ENCODE measurements at regions not wholly inside any gene's neighbourhood (a gene's known extent, or its start where the extent isn't known, plus 50 kb on each side); places are given as distances from the start of the nearest gene placed in this dataset.

- H3K4me1 ChIP-seq, result no peaks in the 10 kb centered on the region
- H3K4me3 ChIP-seq, result no peak overlapping the region
- H3K27me3 ChIP-seq, result no peaks in the 10 kb centered on the region
- intact Hi-C loops (cut with DNase I; ENCODE audit: low total_unique reads), result no loop called here
- H3K36me3 ChIP-seq, result no peaks in the 10 kb centered on the region
- no peak overlapping the region for H3K27ac ChIP-seq
- WGBS, 5 donors, result 81 to 94% (median 93%) methylated on average over 6 of the region's 6 CpGs
- H3K9me3 ChIP-seq, result no peaks in the 10 kb centered on the region
- no peak for DNase-seq
- TF ChIP-seq POLR2AphosphoS5 (IDR thresholded peaks at IDR 0.05) (no peak), POLR2A (IDR thresholded peaks at IDR 0.05) (no peak), EP300 (IDR thresholded peaks at IDR 0.05) (no peak)
These were observed 68.2 kb upstream of the HRH2 start for GRCh38 chr5:175589714-175590113.

DNA sequence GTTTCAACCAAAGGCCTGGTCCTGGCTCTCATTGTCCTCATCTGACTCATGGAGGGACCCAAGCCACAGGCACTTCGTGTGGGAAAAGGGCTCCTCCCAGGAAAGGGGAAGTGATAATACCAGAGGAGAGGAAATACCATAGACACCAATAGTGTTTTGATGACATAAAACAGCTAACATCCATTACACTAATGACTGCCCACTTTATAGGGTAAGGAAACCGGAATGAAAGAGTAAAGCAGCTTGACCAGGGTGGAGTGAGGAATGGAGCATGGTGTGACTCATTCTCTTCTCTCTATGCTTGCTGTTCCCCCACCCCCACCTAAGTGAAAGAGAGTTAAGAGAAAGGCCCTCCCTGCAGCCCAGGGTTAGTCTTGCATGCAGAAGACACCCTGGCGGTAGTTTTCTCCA lies 67.4 kb upstream of the HRH2 start:
- Histone ChIP-seq H3K27ac (no peak overlapping the region), H3K36me3 (no peaks in the 10 kb centered on the region), H3K4me3 (no peak overlapping the region), H3K27me3 (no peaks in the 10 kb centered on the region), H3K9me3 (no peaks in the 10 kb centered on the region), H3K4me1 (no peaks in the 10 kb centered on the region)
- intact Hi-C loops (cut with DNase I; ENCODE audit: low total_unique reads), result no loop called here
- TF ChIP-seq, protein P1, sequence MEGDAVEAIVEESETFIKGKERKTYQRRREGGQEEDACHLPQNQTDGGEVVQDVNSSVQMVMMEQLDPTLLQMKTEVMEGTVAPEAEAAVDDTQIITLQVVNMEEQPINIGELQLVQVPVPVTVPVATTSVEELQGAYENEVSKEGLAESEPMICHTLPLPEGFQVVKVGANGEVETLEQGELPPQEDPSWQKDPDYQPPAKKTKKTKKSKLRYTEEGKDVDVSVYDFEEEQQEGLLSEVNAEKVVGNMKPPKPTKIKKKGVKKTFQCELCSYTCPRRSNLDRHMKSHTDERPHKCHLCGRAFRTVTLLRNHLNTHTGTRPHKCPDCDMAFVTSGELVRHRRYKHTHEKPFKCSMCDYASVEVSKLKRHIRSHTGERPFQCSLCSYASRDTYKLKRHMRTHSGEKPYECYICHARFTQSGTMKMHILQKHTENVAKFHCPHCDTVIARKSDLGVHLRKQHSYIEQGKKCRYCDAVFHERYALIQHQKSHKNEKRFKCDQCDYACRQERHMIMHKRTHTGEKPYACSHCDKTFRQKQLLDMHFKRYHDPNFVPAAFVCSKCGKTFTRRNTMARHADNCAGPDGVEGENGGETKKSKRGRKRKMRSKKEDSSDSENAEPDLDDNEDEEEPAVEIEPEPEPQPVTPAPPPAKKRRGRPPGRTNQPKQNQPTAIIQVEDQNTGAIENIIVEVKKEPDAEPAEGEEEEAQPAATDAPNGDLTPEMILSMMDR (IDR thresholded peaks at IDR 0.05), result no peak
- TF ChIP-seq POLR2AphosphoS5 (IDR thresholded peaks at IDR 0.05), result no peak
- TF ChIP-seq POLR2A (IDR thresholded peaks at IDR 0.05), result no peak
- TF ChIP-seq EP300 (IDR thresholded peaks at IDR 0.05), result no peak
- WGBS, 5 donors, result 59 to 74% (median 69%) methylated on average over 3 of the region's 3 CpGs
- no peak for DNase-seq

GRCh38 chr5:175591293-175591692 lies 66.6 kb upstream of the HRH2 start:
- DNase-seq, result no peak
- Histone ChIP-seq H3K27ac (no peak overlapping the region), H3K36me3 (no peaks in the 10 kb centered on the region), H3K4me3 (no peak overlapping the region), H3K9me3 (no peaks in the 10 kb centered on the region), H3K27me3 (peaks cover 0 to 2% (median 0%) of the 10 kb centered on the region in 3 donors), H3K4me1 (no peaks in the 10 kb centered on the region)
- intact Hi-C loops (cut with DNase I; ENCODE audit: low total_unique reads), result no loop called here
- TF ChIP-seq POLR2AphosphoS5 (IDR thresholded peaks at IDR 0.05) (no peak), EP300 (IDR thresholded peaks at IDR 0.05) (no peak), POLR2A (IDR thresholded peaks at IDR 0.05) (no peak)
- TF ChIP-seq, protein P1 (IDR thresholded peaks at IDR 0.05), result no peak
- 92 to 95% (median 94%) methylated on average over 3 to 4 of the region's 4 CpGs for WGBS, 5 donors

- Histone ChIP-seq H3K4me1 (no peaks in the 10 kb centered on the region), H3K27me3 (peaks cover 0 to 15% (median 0%) of the 10 kb centered on the region in 3 donors), H3K36me3 (no peaks in the 10 kb centered on the region), H3K27ac (no peak overlapping the region), H3K9me3 (no peaks in the 10 kb centered on the region), H3K4me3 (no peak overlapping the region)
- DNase-seq, result no peak
- intact Hi-C loops (cut with DNase I; ENCODE audit: low total_unique reads), result no loop called here
- TF ChIP-seq POLR2A (IDR thresholded peaks at IDR 0.05) (no peak), EP300 (IDR thresholded peaks at IDR 0.05) (no peak), POLR2AphosphoS5 (IDR thresholded peaks at IDR 0.05) (no peak)
- TF ChIP-seq, protein P1 (IDR thresholded peaks at IDR 0.05), result no peak
These were observed 64.1 kb upstream of the HRH2 start for GRCh38 chr5:175593794-175594193.

DNA sequence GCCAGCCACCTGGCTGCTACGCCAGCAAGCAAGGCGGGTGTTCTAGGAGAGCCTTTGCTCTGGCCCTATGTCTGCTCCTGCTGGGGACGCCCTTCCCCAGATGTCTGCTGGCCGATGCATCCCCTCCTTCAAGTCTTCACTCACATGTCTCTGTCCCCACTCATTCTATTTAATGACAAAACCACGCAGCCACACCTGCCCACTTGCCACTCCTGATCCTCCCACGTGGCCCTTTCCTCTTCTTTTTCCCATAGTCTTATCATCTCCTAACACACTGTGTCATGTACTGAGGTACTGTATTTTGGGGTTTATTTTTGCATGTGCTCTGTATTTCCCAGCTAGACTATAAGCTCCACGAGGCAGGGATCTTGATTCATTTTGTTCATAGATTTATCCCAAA lies 62.0 kb upstream of the HRH2 start:
- WGBS, 5 donors, result 87 to 90% (median 89%) methylated on average over 7 of the region's 7 CpGs
- intact Hi-C loops (cut with DNase I; ENCODE audit: low total_unique reads), result no loop called here
- no peak overlapping the region for H3K4me3 ChIP-seq
- TF ChIP-seq POLR2AphosphoS5 (IDR thresholded peaks at IDR 0.05), result no peak
- TF ChIP-seq, protein P1 (IDR thresholded peaks at IDR 0.05), result no peak
- TF ChIP-seq POLR2A (IDR thresholded peaks at IDR 0.05), result no peak
- TF ChIP-seq EP300 (IDR thresholded peaks at IDR 0.05), result no peak
- H3K27me3 ChIP-seq, result peaks cover 0 to 20% (median 0%) of the 10 kb centered on the region in 3 donors
- no peaks in the 10 kb centered on the region for H3K36me3 ChIP-seq
- DNase-seq, result no peak
- H3K9me3 ChIP-seq, result no peaks in the 10 kb centered on the region
- no peak overlapping the region for H3K27ac ChIP-seq
- no peaks in the 10 kb centered on the region for H3K4me1 ChIP-seq
